HEK293T (cell line): ENCODE measurements at regions not wholly inside any gene's neighbourhood (a gene's known extent, or its start where the extent isn't known, plus 50 kb on each side); places are given as distances from the start of the nearest gene placed in this dataset.

Experiments
- BHLHE40 ChIP-seq: fragments of 450-650 bp; IDR thresholded peaks from 2 replicates; pipeline ENCODE4 v1.6.1; 2016; ENCODE audit warnings: mild to moderate bottlenecking, moderate library complexity, borderline replicate concordance
- CTBP1 ChIP-seq: fragments of 450-650 bp; IDR thresholded peaks from 2 replicates; pipeline ENCODE4 v1.6.1; 2016; ENCODE audit warnings: borderline replicate concordance
- ELF4 ChIP-seq: fragments of 450-650 bp; IDR thresholded peaks from 2 replicates; pipeline ENCODE4 v1.6.1; 2017; ENCODE audit warnings: antibody characterized with exemption
- FOXM1 ChIP-seq: fragments of 450-650 bp; IDR thresholded peaks from 2 replicates; pipeline ENCODE4 v1.6.1; 2017; ENCODE audit warnings: mild to moderate bottlenecking, borderline replicate concordance
- SP1 ChIP-seq: fragments of 450-650 bp; IDR thresholded peaks from 2 replicates; pipeline ENCODE4 v1.6.1; 2017
- SUZ12 ChIP-seq: fragments of 450-650 bp; IDR thresholded peaks from 2 replicates; pipeline ENCODE4 v1.6.1; 2016; ENCODE audit warnings: mild to moderate bottlenecking

DNA sequence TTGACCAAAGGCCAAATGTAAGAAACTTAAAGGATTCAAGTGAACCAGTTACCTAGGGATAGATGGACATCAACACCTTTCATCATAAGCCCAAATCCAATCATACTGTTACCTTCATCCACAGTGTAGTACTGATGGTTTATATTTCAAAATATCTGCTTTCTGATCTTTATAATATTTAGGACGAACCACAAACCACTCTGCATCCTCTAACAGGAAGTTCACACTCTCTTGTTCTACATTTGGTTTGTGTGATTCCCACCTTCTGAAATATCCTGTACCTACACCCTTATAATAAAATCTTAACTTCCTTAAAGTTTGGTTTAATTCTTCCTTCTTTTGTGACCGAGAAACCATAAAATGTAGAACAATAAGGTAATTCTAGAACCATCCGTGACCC is 535.7 kb upstream of the CHAC2 start:
- TF ChIP-seq CTBP1 = no peak
- TF ChIP-seq FOXM1 = no peak
- no peak for TF ChIP-seq BHLHE40
- no peak for TF ChIP-seq SUZ12
- TF ChIP-seq ELF4 = no peak
- TF ChIP-seq SP1 = no peak
